Smooth muscle cell (in vitro differentiated cells): ENCODE measurements at regions not wholly inside any gene's neighbourhood (a gene's known extent, or its start where the extent isn't known, plus 50 kb on each side); places are given as distances from the start of the nearest gene placed in this dataset.
A peak's percentile ranks its signal among the peaks of the same experiment; 100 is the strongest.

Experiments used
- DNase-seq: peaks from one replicate; lab custom pipeline; 2025; ENCODE audit not compliant: unreplicated experiment; lab: John Stamatoyannopoulos, UW
- H2AFZ ChIP-seq: fragments of 200-600 bp; sonication (generic); 2 replicates; pipeline ENCODE4 v1.6.0; 2016; ENCODE audit warnings: antibody characterized with exemption, low read depth, mild to moderate bottlenecking
- H3F3A ChIP-seq: fragments of 200-600 bp; sonication (generic); 2 replicates; pipeline ENCODE4 v1.6.0; 2017; ENCODE audit warnings: antibody characterized with exemption, low read depth
- H3K27ac ChIP-seq: fragments of 200-600 bp; sonication (generic); 2 replicates; pipeline ENCODE4 v1.5.1; 2016; ENCODE audit warnings: low read depth, mild to moderate bottlenecking
- H3K27me3 ChIP-seq: fragments of 200-600 bp; sonication (generic); 2 replicates; pipeline ENCODE4 v1.6.1; 2016; ENCODE audit warnings: low read depth, mild to moderate bottlenecking
- H3K36me3 ChIP-seq: fragments of 200-600 bp; sonication (generic); 2 replicates; pipeline ENCODE4 v1.5.1; 2016; ENCODE audit warnings: low read depth
- H3K4me1 ChIP-seq: fragments of 200-600 bp; sonication (generic); 2 replicates; pipeline ENCODE4 v1.5.1; 2016; ENCODE audit warnings: low read depth
- H3K4me2 ChIP-seq: fragments of 200-600 bp; sonication (generic); 2 replicates; pipeline ENCODE4 v1.6.0; 2016; ENCODE audit warnings: mild to moderate bottlenecking
- H3K4me3 ChIP-seq: fragments of 200-600 bp; sonication (generic); 2 replicates; pipeline ENCODE4 v1.5.1; 2016; ENCODE audit warnings: mild to moderate bottlenecking
- H3K79me2 ChIP-seq: fragments of 200-600 bp; sonication (generic); 2 replicates; pipeline ENCODE4 v1.6.0; 2016; ENCODE audit warnings: low read depth, mild to moderate bottlenecking
- H3K9ac ChIP-seq: fragments of 200-600 bp; sonication (generic); 2 replicates; pipeline ENCODE4 v1.6.0; 2016; ENCODE audit warnings: low read depth
- H3K9me3 ChIP-seq: fragments of 200-600 bp; sonication (generic); replicated peaks from 2 replicates; pipeline ENCODE4 v1.5.1; 2016; ENCODE audit warnings: low read depth
- H4K20me1 ChIP-seq: fragments of 200-600 bp; sonication (generic); 2 replicates; pipeline ENCODE4 v1.6.0; 2016; ENCODE audit warnings: low read depth
- WGBS: methylation state at CpG from one replicate; pipeline ENCODE4 v1.1.7; 2016; ENCODE audit warnings: low lambda C conversion rate; 5-methylcytosine and 5-hydroxymethylcytosine counted together
- TF ChIP-seq, protein P1 (sequence below): fragments of 200-600 bp; sonication (generic); IDR thresholded peaks from 2 replicates; pipeline ENCODE4 v1.5.1; 2017; ENCODE audit warnings: borderline replicate concordance, mild to moderate bottlenecking, antibody characterized with exemption; ENCODE audit not compliant: insufficient read depth, poor library complexity, severe bottlenecking

DNA sequence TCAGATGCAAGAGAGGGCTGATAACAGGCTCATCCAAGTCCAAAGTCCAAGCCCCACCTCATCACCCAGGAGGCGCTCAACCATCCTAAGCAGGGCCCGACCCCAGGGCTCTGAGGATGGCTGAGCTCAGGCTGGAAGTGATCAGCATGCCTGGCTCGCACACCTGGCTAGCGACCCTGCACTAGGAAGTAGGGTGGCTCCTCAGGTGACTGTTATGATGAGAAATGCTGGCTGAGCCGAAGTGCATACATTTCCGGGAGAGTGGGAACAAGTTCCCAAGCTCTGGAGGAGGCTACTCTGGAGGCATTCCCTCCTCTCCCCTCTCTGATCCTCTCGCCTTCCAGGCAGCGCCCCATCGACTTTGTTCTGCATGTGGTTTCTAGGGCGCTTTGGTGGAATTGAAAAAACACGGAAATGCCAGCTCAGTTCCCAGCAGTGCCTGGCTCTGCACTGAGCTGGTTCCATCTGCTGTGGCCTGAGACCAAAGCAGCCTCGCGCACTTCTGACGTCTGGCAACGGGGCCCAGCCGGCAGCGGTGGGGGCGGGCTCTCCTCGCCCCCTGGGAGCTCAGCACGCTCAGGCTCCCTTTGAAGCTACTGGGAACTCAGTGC, 130.3 kb downstream of the IRF8 start:
- Histone ChIP-seq H3F3A (no peaks in the 10 kb centered on the region), H3K9me3 (peaks cover under 1% of the 10 kb centered on the region), H3K27ac (peak overlapping the region; percentile 32), H3K4me1 (peaks cover 15% of the 10 kb centered on the region), H3K79me2 (no peaks in the 10 kb centered on the region), H3K9ac (no peak overlapping the region), H3K4me3 (no peak overlapping the region), H4K20me1 (no peaks in the 10 kb centered on the region), H3K27me3 (peaks cover 4% of the 10 kb centered on the region), H2AFZ (no peak overlapping the region), H3K36me3 (no peaks in the 10 kb centered on the region), H3K4me2 (no peak overlapping the region)
- WGBS = 35% methylated on average over 20 of the region's 20 CpGs
- DNase-seq = peak; percentile 26
- TF ChIP-seq, protein P1, sequence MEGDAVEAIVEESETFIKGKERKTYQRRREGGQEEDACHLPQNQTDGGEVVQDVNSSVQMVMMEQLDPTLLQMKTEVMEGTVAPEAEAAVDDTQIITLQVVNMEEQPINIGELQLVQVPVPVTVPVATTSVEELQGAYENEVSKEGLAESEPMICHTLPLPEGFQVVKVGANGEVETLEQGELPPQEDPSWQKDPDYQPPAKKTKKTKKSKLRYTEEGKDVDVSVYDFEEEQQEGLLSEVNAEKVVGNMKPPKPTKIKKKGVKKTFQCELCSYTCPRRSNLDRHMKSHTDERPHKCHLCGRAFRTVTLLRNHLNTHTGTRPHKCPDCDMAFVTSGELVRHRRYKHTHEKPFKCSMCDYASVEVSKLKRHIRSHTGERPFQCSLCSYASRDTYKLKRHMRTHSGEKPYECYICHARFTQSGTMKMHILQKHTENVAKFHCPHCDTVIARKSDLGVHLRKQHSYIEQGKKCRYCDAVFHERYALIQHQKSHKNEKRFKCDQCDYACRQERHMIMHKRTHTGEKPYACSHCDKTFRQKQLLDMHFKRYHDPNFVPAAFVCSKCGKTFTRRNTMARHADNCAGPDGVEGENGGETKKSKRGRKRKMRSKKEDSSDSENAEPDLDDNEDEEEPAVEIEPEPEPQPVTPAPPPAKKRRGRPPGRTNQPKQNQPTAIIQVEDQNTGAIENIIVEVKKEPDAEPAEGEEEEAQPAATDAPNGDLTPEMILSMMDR = no peak

DNA sequence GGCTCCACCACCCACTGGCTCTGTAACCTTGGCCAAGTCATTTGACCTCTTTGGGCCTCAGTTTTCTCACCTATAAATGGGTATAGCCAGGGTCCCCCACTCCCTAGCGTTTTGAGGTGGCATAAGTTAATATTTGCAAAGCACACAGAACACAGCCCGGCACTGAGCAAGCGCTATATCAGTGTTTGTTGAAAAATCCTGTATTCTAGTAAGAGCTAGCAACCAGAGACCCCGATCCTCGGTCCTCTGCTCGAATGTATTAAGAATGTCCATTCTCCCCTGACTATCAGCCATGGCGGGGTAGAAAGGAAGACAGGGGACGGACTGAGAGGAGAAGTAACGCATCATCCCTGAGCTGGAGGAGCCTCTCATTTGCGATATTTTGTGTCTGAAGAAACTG, 131.2 kb downstream of the IRF8 start:
- H3K36me3 ChIP-seq = no peaks in the 10 kb centered on the region
- H3K27me3 ChIP-seq = peaks cover 4% of the 10 kb centered on the region
- no peak overlapping the region for H3K9ac ChIP-seq
- over 99% methylated on average over 10 of the region's 10 CpGs for WGBS
- DNase-seq = no peak
- no peaks in the 10 kb centered on the region for H3K79me2 ChIP-seq
- H3K4me2 ChIP-seq = no peak overlapping the region
- no peaks in the 10 kb centered on the region for H3F3A ChIP-seq
- H3K27ac ChIP-seq = no peak overlapping the region
- H3K4me3 ChIP-seq = no peak overlapping the region
- no peaks in the 10 kb centered on the region for H4K20me1 ChIP-seq
- TF ChIP-seq, protein P1 = no peak
- no peaks in the 10 kb centered on the region for H3K9me3 ChIP-seq
- no peak overlapping the region for H2AFZ ChIP-seq
- peaks cover 15% of the 10 kb centered on the region for H3K4me1 ChIP-seq

- Histone ChIP-seq H3K27ac (no peak overlapping the region), H3K9ac (no peak overlapping the region), H3K4me3 (no peak overlapping the region), H4K20me1 (no peaks in the 10 kb centered on the region), H3K4me1 (peaks cover 15% of the 10 kb centered on the region), H3K9me3 (no peaks in the 10 kb centered on the region), H3K27me3 (peaks cover 4% of the 10 kb centered on the region), H3K79me2 (no peaks in the 10 kb centered on the region), H3F3A (no peaks in the 10 kb centered on the region), H3K4me2 (no peak overlapping the region), H2AFZ (no peak overlapping the region), H3K36me3 (no peaks in the 10 kb centered on the region)
- TF ChIP-seq, protein P1 = no peak
- WGBS = 97% methylated on average over 5 of the region's 5 CpGs
- no peak for DNase-seq
Measured at GRCh38 chr16:86031141-86031678, 132.2 kb downstream of the IRF8 start.

- TF ChIP-seq, protein P1 = no peak
- H3F3A ChIP-seq = no peaks in the 10 kb centered on the region
- H3K9ac ChIP-seq = no peak overlapping the region
- H3K79me2 ChIP-seq = no peaks in the 10 kb centered on the region
- no peaks in the 10 kb centered on the region for H3K36me3 ChIP-seq
- H3K4me3 ChIP-seq = no peak overlapping the region
- WGBS = 76% methylated on average over 17 of the region's 19 CpGs
- no peaks in the 10 kb centered on the region for H3K9me3 ChIP-seq
- H3K4me1 ChIP-seq = peaks cover 15% of the 10 kb centered on the region
- no peak for DNase-seq
- H3K27me3 ChIP-seq = peaks cover 4% of the 10 kb centered on the region
- no peak overlapping the region for H3K27ac ChIP-seq
- no peak overlapping the region for H2AFZ ChIP-seq
- H3K4me2 ChIP-seq = no peak overlapping the region
- no peaks in the 10 kb centered on the region for H4K20me1 ChIP-seq
Measured at GRCh38 chr16:86033016-86033474, 134.1 kb downstream of the IRF8 start.
